Stomach (tissue), 8 donors: ENCODE measurements at regions not wholly inside any gene's neighbourhood (a gene's known extent, or its start where the extent isn't known, plus 50 kb on each side); places are given as distances from the start of the nearest gene placed in this dataset.

Experiments used
- DNase-seq, 2 donors: peaks; one replicate each; pipeline versions ENCODE4 v3.0.0 to v3.0.0-alpha.2; 2013 to 2019
- H3K27ac ChIP-seq, 5 donors: fragments of 200-600 bp in 4 of 5; sonication (generic) in 4 of 5; one replicate each; pipeline ENCODE4 v1.5.1; 2013 to 2019; ENCODE audit warnings: mild to moderate bottlenecking in 1 of 5, moderate library complexity in 1 of 5
- H3K27me3 ChIP-seq, 3 donors: fragments of 200-600 bp; sonication (generic); one replicate each; pipeline ENCODE4 v1.5.1; 2017 to 2019; ENCODE audit warnings: mixed run types in 1 of 3
- H3K36me3 ChIP-seq, 4 donors: fragments of 200-600 bp; sonication (generic); 1 replicate in 3 of 4; 2 replicates in 1 of 4; pipeline ENCODE4 v1.5.1; 2016 to 2019
- H3K4me1 ChIP-seq, 4 donors: fragments of 200-600 bp; sonication (generic); one replicate each; pipeline ENCODE4 v1.5.1; 2016 to 2019
- H3K4me3 ChIP-seq, 4 donors: fragments of 200-600 bp; sonication (generic) in 3 of 4; one replicate each; pipeline ENCODE4 v1.5.1; 2016 to 2019; ENCODE audit warnings: mild to moderate bottlenecking in 1 of 4
- H3K9me3 ChIP-seq, 4 donors: fragments of 200-600 bp; sonication (generic); one replicate each; pipeline ENCODE4 v1.5.1; 2016 to 2019
- EP300 ChIP-seq: sonication (generic); formaldehyde crosslinking; IDR thresholded peaks from one replicate; pipeline ENCODE4 v1.6.1; 2017; ENCODE audit warnings: antibody characterized with exemption
- POLR2A ChIP-seq, 4 donors: fragments of 450-650 bp; IDR thresholded peaks; one replicate each; pipeline ENCODE4 v1.6.1; 2016; ENCODE audit warnings: antibody characterized with exemption in 4 of 4, control low read depth in 2 of 4, mild to moderate bottlenecking in 1 of 4, moderate library complexity in 1 of 4
- POLR2AphosphoS5 ChIP-seq, 3 donors: sonication (generic); formaldehyde crosslinking; IDR thresholded peaks; one replicate each; pipeline ENCODE4 v1.6.1; 2016; ENCODE audit warnings: antibody characterized with exemption in 3 of 3
- WGBS, 5 donors: extraction: QIAGEN DNeasy Blood & Tissue Kit in 3 of 5; methylation state at CpG; one replicate each; pipeline versions ENCODE4 v1.1.5 to v1.1.7; 2013 to 2018; 5-methylcytosine and 5-hydroxymethylcytosine counted together
- intact Hi-C: fragments of 100-400 bp; cut with DNase I; formaldehyde crosslinking; loops from one replicate; pipeline ENCODE4 v1.15.1; 2023; ENCODE audit warnings: low total_unique reads
- TF ChIP-seq, protein P1 (sequence below), 7 experiments: fragments of 450-650 bp in 4 of 7; fragments of 200-600 bp in 3 of 7; sonication (generic) in 3 of 7; IDR thresholded peaks; one replicate each; pipeline ENCODE4 v1.5.1; 2016 to 2019; ENCODE audit warnings: antibody characterized with exemption in 7 of 7, control low read depth in 2 of 7, mild to moderate bottlenecking in 1 of 7
- donor health status: healthy with polysubstance abuse.
- donor health status: Bipolar disorder and iron deficiency.
- donor health status: healthy.

DNA sequence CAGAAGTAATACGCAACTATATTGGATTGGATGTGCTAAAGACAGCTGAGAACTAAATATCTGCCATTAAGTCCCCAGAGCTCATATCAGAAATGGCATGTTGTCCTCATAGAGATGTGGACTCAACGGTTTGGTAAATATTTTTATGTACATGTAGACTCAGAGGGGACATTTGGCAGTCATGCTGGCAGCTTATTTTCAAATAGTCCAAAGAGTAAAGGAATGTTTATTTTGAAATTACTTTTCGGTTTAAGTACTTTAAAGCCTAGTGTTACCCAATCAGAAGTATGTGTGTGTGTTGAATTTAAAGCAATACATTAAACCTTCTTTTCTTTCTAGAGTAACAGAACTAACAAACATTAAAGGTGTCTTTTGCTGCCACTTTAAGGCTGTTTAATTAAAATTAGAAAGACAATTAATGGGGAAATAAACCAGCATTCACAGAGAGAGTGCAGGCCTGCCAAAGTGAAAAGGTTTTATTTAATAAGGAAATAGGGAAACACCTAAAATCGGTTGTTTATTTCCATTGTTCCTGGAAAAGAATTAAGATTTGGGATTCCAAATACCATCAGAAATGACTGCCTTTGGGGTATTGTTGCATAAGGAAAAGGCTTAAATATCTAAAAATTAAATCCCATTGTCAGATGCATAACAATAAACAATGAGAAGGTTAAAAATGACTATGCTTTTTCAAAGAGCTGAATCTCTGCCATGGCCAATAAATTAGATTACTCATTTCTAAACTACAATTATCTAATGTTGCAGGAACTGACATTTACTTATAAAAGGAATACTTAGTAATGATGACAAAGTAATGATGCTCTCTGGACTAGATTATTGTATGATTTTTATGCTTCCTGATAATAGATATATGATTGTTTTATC lies 113.4 kb upstream of the AHR start:
- Histone ChIP-seq H3K4me3 (no peak overlapping the region), H3K36me3 (no peaks in the 10 kb centered on the region), H3K27me3 (no peaks in the 10 kb centered on the region), H3K4me1 (peaks cover 0 to 8% (median 0%) of the 10 kb centered on the region in 4 donors), H3K9me3 (no peaks in the 10 kb centered on the region), H3K27ac (no peak overlapping the region)
- no peak for TF ChIP-seq EP300
- TF ChIP-seq POLR2A (IDR thresholded peaks at IDR 0.05): no peak
- TF ChIP-seq POLR2AphosphoS5 (IDR thresholded peaks at IDR 0.05): no peak
- TF ChIP-seq, protein P1, sequence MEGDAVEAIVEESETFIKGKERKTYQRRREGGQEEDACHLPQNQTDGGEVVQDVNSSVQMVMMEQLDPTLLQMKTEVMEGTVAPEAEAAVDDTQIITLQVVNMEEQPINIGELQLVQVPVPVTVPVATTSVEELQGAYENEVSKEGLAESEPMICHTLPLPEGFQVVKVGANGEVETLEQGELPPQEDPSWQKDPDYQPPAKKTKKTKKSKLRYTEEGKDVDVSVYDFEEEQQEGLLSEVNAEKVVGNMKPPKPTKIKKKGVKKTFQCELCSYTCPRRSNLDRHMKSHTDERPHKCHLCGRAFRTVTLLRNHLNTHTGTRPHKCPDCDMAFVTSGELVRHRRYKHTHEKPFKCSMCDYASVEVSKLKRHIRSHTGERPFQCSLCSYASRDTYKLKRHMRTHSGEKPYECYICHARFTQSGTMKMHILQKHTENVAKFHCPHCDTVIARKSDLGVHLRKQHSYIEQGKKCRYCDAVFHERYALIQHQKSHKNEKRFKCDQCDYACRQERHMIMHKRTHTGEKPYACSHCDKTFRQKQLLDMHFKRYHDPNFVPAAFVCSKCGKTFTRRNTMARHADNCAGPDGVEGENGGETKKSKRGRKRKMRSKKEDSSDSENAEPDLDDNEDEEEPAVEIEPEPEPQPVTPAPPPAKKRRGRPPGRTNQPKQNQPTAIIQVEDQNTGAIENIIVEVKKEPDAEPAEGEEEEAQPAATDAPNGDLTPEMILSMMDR (IDR thresholded peaks at IDR 0.05): no peak
- no peak for DNase-seq
- 55 to 59% (median 58%) methylated on average over 4 of the region's 4 CpGs for WGBS, 5 donors
- intact Hi-C loops: no loop called here

DNA sequence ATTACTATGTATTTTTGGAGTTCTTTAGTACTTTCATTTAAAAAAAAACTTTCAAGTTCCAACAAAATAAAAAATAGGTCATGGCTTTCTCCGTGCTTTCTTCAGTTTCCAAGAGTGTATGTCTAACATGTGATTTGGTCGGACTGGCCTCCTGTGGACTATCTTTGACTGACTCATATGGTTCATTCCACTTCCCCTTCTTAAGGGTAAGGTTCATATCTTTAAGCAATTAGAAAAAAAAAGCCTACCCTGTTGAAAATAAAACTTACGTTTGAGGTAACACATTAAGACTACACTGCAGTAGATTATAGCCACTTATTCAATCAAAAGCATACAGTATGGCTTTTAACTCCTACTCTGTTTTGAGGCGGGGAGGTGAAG lies 112.8 kb upstream of the AHR start:
- H3K4me3 ChIP-seq: no peak overlapping the region
- TF ChIP-seq EP300 (no peak), POLR2AphosphoS5 (IDR thresholded peaks at IDR 0.05) (no peak), POLR2A (IDR thresholded peaks at IDR 0.05) (no peak)
- TF ChIP-seq, protein P1 (IDR thresholded peaks at IDR 0.05): no peak
- H3K4me1 ChIP-seq: peaks cover 0 to 8% (median 0%) of the 10 kb centered on the region in 4 donors
- DNase-seq: peak in 1 of 2 donors; percentile 56
- WGBS, 5 donors: 45 to 70% (median 60%) methylated on average over 4 of the region's 4 CpGs
- H3K36me3 ChIP-seq: no peaks in the 10 kb centered on the region
- H3K27ac ChIP-seq: peak overlapping the region in 1 of 5 donors; percentile 3
- intact Hi-C loops: no loop called here
- no peaks in the 10 kb centered on the region for H3K9me3 ChIP-seq
- H3K27me3 ChIP-seq: no peaks in the 10 kb centered on the region

GRCh38 chr7:17186745-17187530 lies 111.5 kb upstream of the AHR start:
- Histone ChIP-seq H3K4me1 (peaks cover 0 to 8% (median 0%) of the 10 kb centered on the region in 4 donors), H3K4me3 (no peak overlapping the region), H3K36me3 (no peaks in the 10 kb centered on the region), H3K27ac (no peak overlapping the region), H3K27me3 (no peaks in the 10 kb centered on the region), H3K9me3 (no peaks in the 10 kb centered on the region)
- DNase-seq: no peak
- intact Hi-C loops: no loop called here
- TF ChIP-seq POLR2A (IDR thresholded peaks at IDR 0.05): no peak
- TF ChIP-seq, protein P1 (IDR thresholded peaks at IDR 0.05): no peak
- TF ChIP-seq POLR2AphosphoS5 (IDR thresholded peaks at IDR 0.05): no peak
- no peak for TF ChIP-seq EP300
- WGBS, 5 donors: 92 to 95% (median 93%) methylated on average over 2 of the region's 2 CpGs

DNA sequence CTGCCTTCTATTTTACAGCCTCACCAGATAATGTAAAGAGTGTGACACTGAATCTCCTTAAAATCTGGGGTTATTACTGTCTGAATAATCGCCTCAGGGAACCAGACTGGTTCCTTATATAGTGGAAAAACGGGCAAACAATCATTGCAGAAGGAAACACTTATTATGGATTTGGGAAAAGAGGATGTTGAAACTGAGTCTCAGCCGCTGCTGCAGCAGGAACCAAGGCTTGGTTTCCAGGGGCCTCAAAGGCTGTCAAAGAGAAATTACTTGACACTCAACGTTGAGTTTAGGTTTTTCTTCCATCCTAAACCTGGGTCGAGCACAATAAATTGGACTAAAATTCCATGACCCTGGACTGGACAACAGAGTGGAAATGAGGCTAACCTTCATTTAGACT lies 103.8 kb upstream of the AHR start:
- DNase-seq: no peak
- no peaks in the 10 kb centered on the region for H3K4me1 ChIP-seq
- 74 to 80% (median 80%) methylated on average over 5 of the region's 5 CpGs for WGBS, 5 donors
- H3K9me3 ChIP-seq: no peaks in the 10 kb centered on the region
- H3K27me3 ChIP-seq: no peaks in the 10 kb centered on the region
- TF ChIP-seq POLR2A (IDR thresholded peaks at IDR 0.05) (no peak), POLR2AphosphoS5 (IDR thresholded peaks at IDR 0.05) (no peak), EP300 (no peak)
- TF ChIP-seq, protein P1 (IDR thresholded peaks at IDR 0.05): no peak
- H3K4me3 ChIP-seq: no peak overlapping the region
- no peak overlapping the region for H3K27ac ChIP-seq
- H3K36me3 ChIP-seq: no peaks in the 10 kb centered on the region
- intact Hi-C loops: no loop called here
